Left renal cortex interstitium (tissue), 4 donors: ENCODE measurements at regions not wholly inside any gene's neighbourhood (a gene's known extent, or its start where the extent isn't known, plus 50 kb on each side); places are given as distances from the start of the nearest gene placed in this dataset.
"Not testable (repeated sequence)": the region's sequence is repeated elsewhere in the genome, so short reads cannot be mapped to it uniquely, and the experiment has no call there.

Experiments
- DNase-seq, 4 donors: peaks; one replicate each; pipeline ENCODE4 v3.0.0-alpha.2; 2013; ENCODE audit warnings: low read depth in 4 of 4, low spot score in 2 of 4, missing footprints in 1 of 4

DNA sequence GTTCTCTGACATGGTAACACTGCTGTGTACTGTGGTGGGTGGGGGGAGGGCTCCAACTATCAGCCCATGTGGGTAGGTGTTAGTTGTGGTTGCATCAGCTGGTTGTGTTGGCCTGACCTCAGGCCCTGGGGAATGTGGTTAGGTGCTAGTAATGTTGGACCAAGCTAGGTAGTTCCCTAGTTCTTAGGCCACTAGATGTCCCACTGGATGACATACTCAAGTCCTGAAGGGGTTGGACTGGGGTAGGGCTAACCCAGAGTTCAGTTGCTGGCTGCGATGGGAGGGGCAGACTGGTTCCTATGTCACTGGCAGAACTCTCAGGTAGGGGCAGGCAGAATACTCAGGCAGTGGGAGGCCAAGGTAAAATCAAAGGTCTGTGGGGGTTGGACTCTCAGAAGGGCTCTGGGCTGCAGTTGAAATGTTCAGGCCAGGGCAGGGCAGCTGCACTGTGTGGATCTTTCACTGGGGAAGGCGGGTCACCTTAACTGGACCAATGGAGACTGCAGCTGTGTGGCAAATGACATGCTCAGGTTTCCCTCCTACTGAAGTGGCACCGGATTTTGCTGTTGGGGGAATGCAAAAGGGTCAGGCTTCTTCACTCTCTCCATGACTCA is 870.7 kb downstream of the LRRIQ3 start:
- DNase-seq = no peak

- no peak for DNase-seq
These were observed 871.3 kb downstream of the LRRIQ3 start for GRCh38 chr1:73326663-73327062.

DNA sequence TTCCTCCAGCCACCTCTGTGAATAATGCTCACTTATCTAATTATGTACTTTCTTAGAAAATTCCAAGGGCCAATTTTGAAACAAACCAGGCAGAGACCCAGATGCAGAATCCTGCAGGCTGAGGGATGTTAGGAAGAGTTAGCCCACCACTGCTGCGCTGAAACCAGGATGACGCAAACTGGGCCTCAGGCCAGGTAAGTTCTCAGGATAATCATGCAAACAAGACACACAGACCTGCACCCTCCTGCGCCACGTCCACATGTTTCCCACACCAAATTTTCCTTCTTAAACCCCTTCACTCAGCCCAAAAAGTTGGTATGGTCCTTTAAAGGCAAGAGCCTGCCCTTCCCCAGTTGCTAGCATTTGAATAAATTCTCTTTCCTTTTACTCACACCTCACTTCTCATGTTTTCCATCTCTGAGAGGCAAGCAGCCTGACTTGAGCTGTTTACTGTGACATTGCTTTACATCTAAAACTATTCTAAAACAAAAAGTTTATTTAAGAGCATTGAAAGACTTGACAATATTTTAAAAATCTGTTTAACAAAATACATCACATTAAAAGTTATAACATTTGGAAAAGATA is 887.1 kb downstream of the LRRIQ3 start:
- DNase-seq = no peak

GRCh38 chr1:73306899-73307555 is 890.9 kb downstream of the LRRIQ3 start:
- no peak for DNase-seq

DNA sequence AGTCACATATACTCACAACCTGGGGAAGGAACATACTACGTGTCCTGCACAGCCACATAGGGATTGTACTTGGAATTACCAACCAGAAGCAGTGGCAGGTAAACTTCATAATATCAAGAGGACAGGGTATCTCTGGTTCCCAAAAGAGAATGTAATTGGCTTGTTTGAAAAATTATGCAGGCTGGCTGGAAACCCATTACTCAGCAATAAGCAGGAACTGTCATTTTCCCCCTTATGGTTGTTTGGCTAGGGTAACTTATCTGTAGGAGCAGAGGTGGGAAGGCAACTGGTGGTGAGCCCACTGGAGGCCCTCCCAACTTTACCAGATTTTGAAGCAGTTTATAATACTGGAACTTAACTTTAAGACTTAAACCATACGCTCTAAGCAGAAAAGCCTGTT is 924.1 kb downstream of the LRRIQ3 start:
- no peak for DNase-seq

DNA sequence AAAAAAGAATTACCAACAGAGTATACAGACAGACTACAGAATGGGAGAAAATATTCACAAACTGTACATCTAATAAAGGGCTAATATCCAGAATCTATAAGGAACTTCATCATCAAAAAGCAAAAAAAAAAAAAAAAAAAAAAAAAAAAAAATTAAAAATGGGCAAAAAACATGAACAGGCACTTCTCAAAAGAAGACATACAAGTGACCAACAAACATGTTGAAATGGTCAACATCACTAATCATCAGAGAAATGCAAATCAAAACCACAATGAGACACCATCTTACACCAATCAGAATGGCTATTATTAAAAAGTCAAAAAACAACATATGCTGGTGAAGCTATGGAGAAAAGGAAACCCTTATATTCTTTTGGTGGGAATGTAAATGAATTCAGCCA is 952.8 kb downstream of the LRRIQ3 start:
- not testable (repeated sequence) for DNase-seq

DNA sequence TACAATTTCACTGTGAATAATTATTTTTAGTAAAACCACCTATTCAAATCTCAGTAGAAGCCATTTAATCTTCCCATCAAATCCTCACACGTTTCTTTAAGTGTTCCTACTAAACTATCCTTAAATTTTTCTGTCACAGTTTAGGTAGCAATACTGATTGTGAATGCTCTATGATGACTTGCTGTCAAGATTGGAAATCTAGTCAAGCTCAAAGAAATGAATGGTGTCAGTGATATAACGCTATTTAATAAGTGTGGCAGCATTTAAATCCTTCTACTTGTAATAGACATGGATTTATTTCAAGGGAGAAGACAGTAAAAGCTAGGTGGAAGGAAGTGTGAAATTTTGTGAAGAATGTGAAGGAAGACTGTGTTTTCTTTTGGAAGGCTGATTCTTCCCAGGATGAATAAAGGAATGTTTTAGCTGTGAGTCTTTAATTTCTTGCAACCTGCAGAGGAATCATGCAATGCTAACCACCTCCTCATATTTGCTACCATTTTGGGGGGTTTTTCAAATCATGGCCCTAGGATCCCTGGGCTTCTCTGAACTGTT is 936.7 kb upstream of the NEGR1 start:
- DNase-seq = no peak

DNA sequence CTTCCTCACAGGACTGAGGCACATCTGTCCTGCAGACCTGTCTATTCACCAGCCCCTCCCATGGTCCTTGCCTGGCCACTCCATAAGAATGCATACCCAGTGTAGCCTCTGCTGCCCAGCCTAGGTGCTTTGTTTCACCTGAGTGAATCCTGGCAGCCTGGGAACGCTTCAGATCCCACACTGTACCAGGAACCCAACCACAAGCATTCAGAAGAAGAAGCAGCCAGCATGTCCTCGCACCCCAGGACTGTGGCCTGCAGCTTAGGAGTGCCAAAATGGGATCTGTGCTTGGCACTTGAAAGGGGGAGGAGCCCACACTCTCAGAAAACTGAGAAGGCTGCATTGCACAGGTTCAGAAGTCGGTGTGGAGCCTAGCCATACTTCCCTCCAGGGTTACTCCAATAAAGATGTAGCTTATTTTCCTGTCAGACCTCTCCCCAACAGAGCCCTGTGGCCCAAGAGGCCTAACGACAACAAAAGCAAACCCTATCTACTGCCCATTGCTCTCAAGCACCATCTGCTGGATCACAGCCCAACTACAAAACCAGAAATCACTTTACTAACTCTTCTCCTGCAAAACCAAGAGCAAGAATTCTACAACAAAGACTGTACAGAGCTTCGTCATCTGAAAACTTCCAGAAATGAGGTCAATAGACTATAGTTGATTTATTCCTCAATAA is 923.1 kb upstream of the NEGR1 start:
- DNase-seq = no peak

DNA sequence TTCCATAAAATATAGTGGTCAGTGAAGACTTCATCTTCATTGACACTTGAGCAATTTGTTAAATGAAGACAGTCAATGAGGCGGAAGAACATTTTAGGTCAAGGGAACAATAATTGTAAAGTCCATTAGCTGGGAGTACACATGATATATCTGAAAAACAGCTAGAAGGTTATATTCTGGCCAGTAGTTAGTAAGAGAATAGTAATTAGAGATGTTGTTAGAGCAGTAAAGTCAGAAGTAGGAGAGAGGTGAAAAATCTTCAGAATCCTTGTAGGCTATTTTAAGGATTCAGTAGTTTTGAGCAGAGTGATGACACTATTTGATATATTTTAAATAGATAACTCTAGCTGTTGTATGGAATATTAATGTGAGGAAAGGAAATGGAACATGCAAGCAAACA is 915.6 kb upstream of the NEGR1 start:
- DNase-seq = no peak

- DNase-seq = no peak
These were observed 912.6 kb upstream of the NEGR1 start for GRCh38 chr1:73194965-73195364.

DNA sequence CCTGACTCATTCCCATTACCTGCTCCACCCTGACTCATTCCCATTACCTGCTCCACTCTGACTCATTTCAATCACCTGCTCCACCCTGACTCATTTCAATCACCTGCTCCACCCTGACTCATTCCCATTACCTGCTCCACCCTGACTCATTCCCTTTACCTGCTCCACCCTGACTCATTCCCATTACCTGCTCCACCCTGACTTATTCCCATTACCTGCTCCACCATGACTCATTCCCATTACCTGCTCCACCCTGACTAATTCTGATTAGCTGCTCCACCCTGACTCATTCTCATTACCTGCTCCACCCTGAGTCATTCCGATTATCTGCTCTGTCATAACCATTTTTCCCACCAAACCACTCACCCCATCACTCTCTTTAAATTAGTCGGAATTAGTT is 901.2 kb upstream of the NEGR1 start:
- not testable (repeated sequence) for DNase-seq

GRCh38 chr1:73181190-73181540 is 898.8 kb upstream of the NEGR1 start:
- no peak for DNase-seq

GRCh38 chr1:73180397-73181189 is 898.3 kb upstream of the NEGR1 start:
- no peak for DNase-seq

DNA sequence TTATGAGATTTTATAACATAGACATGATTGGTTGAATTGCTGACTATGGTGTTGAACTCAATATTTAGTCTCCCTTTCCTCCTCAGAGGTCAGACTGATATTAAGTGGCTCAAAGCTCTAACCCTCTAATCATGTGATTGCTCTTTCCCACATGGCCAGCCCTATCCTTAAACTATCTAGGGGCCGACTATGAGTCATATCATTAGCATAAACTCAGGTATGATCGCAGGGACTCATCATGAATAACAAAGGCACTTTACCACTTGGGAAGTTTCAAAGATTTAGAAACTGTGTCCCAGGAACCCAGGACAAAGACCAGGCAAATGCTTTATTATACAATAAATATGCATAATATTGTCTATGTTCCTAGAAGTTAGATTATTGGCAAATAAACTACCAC is 894.6 kb upstream of the NEGR1 start:
- DNase-seq = no peak

DNA sequence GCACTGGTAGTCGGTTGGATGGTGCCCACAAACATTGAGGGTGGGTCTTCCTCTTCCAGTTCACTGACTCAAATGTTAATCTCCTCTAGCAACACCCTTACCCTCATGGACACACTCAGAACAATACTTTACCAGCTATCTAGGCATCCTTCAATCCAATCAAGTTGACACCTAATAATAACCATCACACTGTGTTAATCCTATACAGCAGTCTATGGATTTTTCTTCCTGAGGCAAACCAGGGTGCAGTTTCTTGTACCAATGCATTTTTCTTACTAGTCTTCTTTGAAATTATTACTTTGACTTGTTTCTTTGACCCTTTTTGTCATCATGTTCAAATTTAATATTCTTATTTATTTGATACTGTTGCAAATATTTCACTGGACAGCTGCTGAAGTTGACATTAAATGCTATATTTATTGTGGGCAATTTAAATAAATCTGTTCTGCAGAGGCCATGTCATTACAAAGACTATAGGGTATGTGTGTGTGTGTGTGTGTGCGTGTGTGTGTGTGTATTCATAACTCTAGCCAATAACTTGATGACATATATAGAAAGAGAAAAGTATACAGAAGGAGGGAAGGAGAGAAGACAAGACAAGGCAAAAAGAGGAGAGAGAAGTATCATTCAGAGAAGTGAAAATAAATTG is 884.8 kb upstream of the NEGR1 start:
- no peak for DNase-seq

DNA sequence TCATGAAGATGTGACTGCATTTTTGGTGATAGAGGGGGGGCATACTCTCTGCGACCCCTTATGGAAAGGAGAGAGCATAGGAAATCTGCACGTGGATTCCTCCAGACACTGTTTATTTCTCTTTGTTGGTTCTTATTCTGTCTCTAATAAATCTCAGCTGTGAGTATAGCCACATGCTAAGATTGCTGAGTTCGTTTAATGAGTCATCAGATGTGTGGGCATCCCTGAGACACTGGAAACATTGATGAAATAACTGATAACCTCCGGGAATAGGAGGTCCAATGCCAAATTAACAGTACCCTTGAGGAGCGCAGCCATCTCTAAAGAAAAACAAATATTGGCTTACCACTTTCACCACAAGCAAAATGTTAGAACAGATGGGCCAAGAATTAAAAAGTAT is 880.2 kb upstream of the NEGR1 start:
- no peak for DNase-seq

DNA sequence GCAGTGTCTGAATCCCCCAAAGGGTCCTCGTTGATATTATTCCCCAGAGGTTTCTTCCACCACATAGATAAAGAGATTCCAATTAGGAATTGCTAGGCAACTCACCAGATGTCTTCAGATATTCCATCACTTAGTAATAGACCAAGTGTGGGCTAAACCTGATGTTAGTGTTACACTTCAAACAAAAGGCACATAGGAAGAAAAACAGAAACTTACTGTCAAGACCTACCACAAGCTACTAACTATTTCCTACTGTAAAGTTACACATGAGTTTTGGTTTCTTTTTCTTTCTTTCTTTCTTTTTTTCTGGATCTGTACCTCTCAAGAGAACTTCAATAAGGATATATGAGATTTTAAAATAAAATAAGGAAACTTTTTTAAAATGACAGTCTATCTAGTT is 879.1 kb upstream of the NEGR1 start:
- DNase-seq = no peak

GRCh38 chr1:73160759-73161158 is 878.4 kb upstream of the NEGR1 start:
- DNase-seq = no peak

- no peak for DNase-seq
These were observed 862.0 kb upstream of the NEGR1 start for GRCh38 chr1:73144311-73144710.

GRCh38 chr1:73136975-73137374 is 854.6 kb upstream of the NEGR1 start:
- no peak for DNase-seq
